H1 (cell line): ENCODE measurements at regions not wholly inside any gene's neighbourhood (a gene's known extent, or its start where the extent isn't known, plus 50 kb on each side); places are given as distances from the start of the nearest gene placed in this dataset.

Experiments used
- CTCF ChIA-PET: fragments of 300-600 bp; sonication (Branson Sonifier 250); formaldehyde crosslinking; loops from one replicate; lab custom pipeline; 2021; ENCODE audit not compliant: partially characterized antibody; lab: Charles Lee
- POLR2A ChIA-PET: fragments of 300-600 bp; sonication (Branson Sonifier 250); formaldehyde crosslinking; loops from one replicate; lab custom pipeline; 2021; ENCODE audit warnings: inconsistent platforms; ENCODE audit not compliant: partially characterized antibody; lab: Charles Lee
- DNase-seq, 2 experiments: peaks; one replicate each; pipeline versions ENCODE4 v3.0.0 to v3.0.0-alpha.2; 2010 to 2022; ENCODE audit warnings: low spot score in 2 of 2, low read depth in 1 of 2, mixed read lengths in 1 of 2
- FAIRE-seq: peaks from 2 replicates; lab custom pipeline; 2011; peaks lifted over from hg19 to GRCh38; lab: Jason Lieb, UNC
- H2AFZ ChIP-seq: 2 replicates; pipeline ENCODE4 v1.8.1; 2012; ENCODE audit warnings: low read length, inconsistent platforms
- H2AK5ac ChIP-seq: 2 replicates; pipeline ENCODE4 v1.6.1; 2013; ENCODE audit warnings: low read depth, low read length
- H2BK120ac ChIP-seq: replicated peaks from 2 replicates; pipeline ENCODE3; 2013; ENCODE audit warnings: low read depth, low read length, inconsistent platforms
- H2BK12ac ChIP-seq: 2 replicates; pipeline ENCODE4 v1.6.1; 2013; ENCODE audit warnings: low read depth, low read length
- H2BK15ac ChIP-seq: 2 replicates; pipeline ENCODE4 v1.6.1; 2013; ENCODE audit warnings: low read length
- H2BK20ac ChIP-seq: 2 replicates; pipeline ENCODE4 v1.6.1; 2013; ENCODE audit warnings: low read length
- H2BK5ac ChIP-seq: 2 replicates; pipeline ENCODE4 v1.6.1; 2013; ENCODE audit warnings: low read depth, low read length
- H3K14ac ChIP-seq: 2 replicates; pipeline ENCODE4 v1.6.1; 2013; ENCODE audit warnings: inconsistent platforms; ENCODE audit not compliant: insufficient read length
- H3K18ac ChIP-seq: 2 replicates; pipeline ENCODE4 v1.6.1; 2013; ENCODE audit warnings: low read length; ENCODE audit errors: extremely low read depth
- H3K23ac ChIP-seq: 2 replicates; pipeline ENCODE4 v1.6.1; 2013; ENCODE audit warnings: inconsistent platforms; ENCODE audit not compliant: insufficient read length
- H3K23me2 ChIP-seq: 2 replicates; pipeline ENCODE4 v1.6.1; 2013; ENCODE audit warnings: low read depth, low read length
- H3K27ac ChIP-seq: 2 replicates; pipeline ENCODE4 v1.6.1; 2011; ENCODE audit warnings: low read depth, low read length, inconsistent platforms
- H3K27me3 ChIP-seq, 4 experiments: replicated peaks in 1 of 4; 1 replicate in 1 of 4; 2 replicates in 3 of 4; pipeline versions ENCODE4 v1.6.1 to v1.8.1; 2011 to 2013; ENCODE audit warnings: low read length in 3 of 4, mild to moderate bottlenecking in 3 of 4, inconsistent platforms in 2 of 4, mixed read lengths in 2 of 4, moderate library complexity in 1 of 4; ENCODE audit not compliant: control insufficient read depth in 3 of 4, insufficient read depth in 3 of 4; ENCODE audit errors: extremely low read depth in 1 of 4
- H3K36me3 ChIP-seq, 4 experiments: 2 replicates each; pipeline versions ENCODE4 v1.6.1 to v1.8.1; 2011 to 2013; ENCODE audit warnings: mild to moderate bottlenecking in 4 of 4, low read length in 3 of 4, moderate library complexity in 2 of 4, control low read depth in 1 of 4, inconsistent platforms in 1 of 4; ENCODE audit not compliant: insufficient read depth in 4 of 4, control insufficient read depth in 2 of 4
- H3K4ac ChIP-seq: replicated peaks from 2 replicates; pipeline ENCODE3; 2013; ENCODE audit warnings: low read length, low read depth, mixed read lengths, inconsistent platforms; ENCODE audit not compliant: insufficient read length
- H3K4me1 ChIP-seq, 4 experiments: replicated peaks in 1 of 4; 1 replicate in 1 of 4; 2 replicates in 3 of 4; pipeline versions ENCODE4 v1.6.1 to v1.8.1; 2011 to 2013; ENCODE audit warnings: low read length in 3 of 4, inconsistent platforms in 2 of 4, mixed read lengths in 1 of 4; ENCODE audit not compliant: insufficient read depth in 4 of 4, control insufficient read depth in 3 of 4
- H3K4me2 ChIP-seq, 2 experiments: 2 replicates each; pipeline versions ENCODE4 v1.6.1 to v1.8.1; 2011 to 2013; ENCODE audit warnings: low read depth in 2 of 2, low read length in 2 of 2, control low read depth in 1 of 2, inconsistent platforms in 1 of 2, mild to moderate bottlenecking in 1 of 2; ENCODE audit not compliant: insufficient read depth in 1 of 2
- H3K4me3 ChIP-seq, 4 experiments: fragments of 200-600, 300-600 bp in 1 of 4; sonication (generic), shearing (Covaris generic), sonication (Bioruptor Twin) in 1 of 4; 2 replicates each; pipeline versions ENCODE4 v1.5.1 to v1.8.1; 2011 to 2016; ENCODE audit warnings: low read length in 4 of 4, low read depth in 3 of 4, control low read depth in 2 of 4, inconsistent platforms in 2 of 4, mild to moderate bottlenecking in 2 of 4, mixed read lengths in 1 of 4, moderate library complexity in 1 of 4; ENCODE audit not compliant: insufficient read depth in 2 of 4; ENCODE audit errors: extremely low read depth in 1 of 4
- H3K56ac ChIP-seq: replicated peaks from 2 replicates; pipeline ENCODE3; 2013; ENCODE audit warnings: low read depth, mild to moderate bottlenecking, mixed read lengths, low read length, inconsistent platforms; ENCODE audit not compliant: insufficient read length
- H3K79me1 ChIP-seq: 2 replicates; pipeline ENCODE4 v1.6.1; 2013; ENCODE audit warnings: low read depth, low read length, control low read depth
- H3K79me2 ChIP-seq, 2 experiments: 2 replicates each; pipeline versions ENCODE4 v1.6.1 to v1.8.1; 2012 to 2013; ENCODE audit warnings: low read length in 2 of 2, mild to moderate bottlenecking in 2 of 2, inconsistent platforms in 1 of 2; ENCODE audit not compliant: insufficient read depth in 2 of 2, control insufficient read depth in 1 of 2
- H3K9ac ChIP-seq, 4 experiments: replicated peaks in 1 of 4; 1 replicate in 1 of 4; 2 replicates in 3 of 4; pipeline versions ENCODE4 v1.6.1 to v1.8.1; 2011 to 2013; ENCODE audit warnings: low read depth in 3 of 4, low read length in 3 of 4, control low read depth in 2 of 4, mild to moderate bottlenecking in 2 of 4, moderate library complexity in 2 of 4, inconsistent platforms in 1 of 4; ENCODE audit errors: extremely low read depth in 1 of 4
- H3K9me3 ChIP-seq, 2 experiments: 2 replicates each; pipeline versions ENCODE4 v1.6.1 to v1.8.1; 2012 to 2013; ENCODE audit warnings: mild to moderate bottlenecking in 2 of 2, moderate library complexity in 2 of 2, control low read depth in 1 of 2, inconsistent platforms in 1 of 2, low read depth in 1 of 2, low read length in 1 of 2, mixed read lengths in 1 of 2; ENCODE audit not compliant: insufficient read depth in 2 of 2
- H4K20me1 ChIP-seq, 2 experiments: replicated peaks in 1 of 2; 2 replicates each; pipeline versions ENCODE3 to v1.8.1; 2011 to 2013; ENCODE audit warnings: inconsistent platforms in 2 of 2, low read length in 2 of 2, mild to moderate bottlenecking in 1 of 2; ENCODE audit not compliant: insufficient read depth in 2 of 2, control insufficient read depth in 1 of 2
- H4K5ac ChIP-seq: 2 replicates; pipeline ENCODE4 v1.6.1; 2013; ENCODE audit warnings: low read length, low read depth, mixed read lengths, inconsistent platforms; ENCODE audit not compliant: insufficient read length
- H4K8ac ChIP-seq: 2 replicates; pipeline ENCODE4 v1.8.0; 2013; ENCODE audit warnings: mild to moderate bottlenecking, moderate library complexity, low read length, inconsistent platforms; ENCODE audit not compliant: insufficient read depth; ENCODE audit errors: extremely low read depth
- H4K91ac ChIP-seq: replicated peaks from 2 replicates; pipeline ENCODE3; 2013; ENCODE audit warnings: low read length, mixed read lengths, inconsistent platforms; ENCODE audit not compliant: insufficient read length
- CEBPB ChIP-seq: IDR thresholded peaks from 2 replicates; pipeline ENCODE4 v1.6.1; 2012; ENCODE audit warnings: low read depth, low read length
- CREB1 ChIP-seq: IDR thresholded peaks from 2 replicates; pipeline ENCODE4 v1.6.1; 2012; ENCODE audit warnings: inconsistent platforms
- CTBP2 ChIP-seq: IDR thresholded peaks from 2 replicates; pipeline ENCODE4 v1.7.0; 2011; ENCODE audit warnings: borderline replicate concordance, mild to moderate bottlenecking, moderate library complexity, mixed read lengths, low read length; ENCODE audit not compliant: insufficient read depth, insufficient read length
- FOSL1 ChIP-seq: IDR thresholded peaks from 2 replicates; pipeline ENCODE4 v1.6.1; 2011; ENCODE audit warnings: mild to moderate bottlenecking, low read depth, low read length, moderate library complexity; ENCODE audit not compliant: insufficient read depth
- HDAC6 ChIP-seq: IDR thresholded peaks from one replicate; pipeline ENCODE4 v1.7.1; 2012; ENCODE audit warnings: low read depth, mild to moderate bottlenecking, inconsistent platforms, low read length, moderate library complexity
- KDM1A ChIP-seq: fragments of 200-600, 300-600 bp; sonication (generic); IDR thresholded peaks from 2 replicates; pipeline ENCODE4 v1.7.1; 2016; ENCODE audit warnings: mild to moderate bottlenecking, low read length, borderline replicate concordance
- NANOG ChIP-seq: IDR thresholded peaks from 2 replicates; pipeline ENCODE4 v1.6.1; 2011; ENCODE audit warnings: low read length, low read depth, mild to moderate bottlenecking, inconsistent platforms; ENCODE audit not compliant: insufficient read depth, poor library complexity, severe bottlenecking
- NRF1 ChIP-seq: IDR thresholded peaks from 2 replicates; pipeline ENCODE4 v1.6.1; 2011; ENCODE audit warnings: mild to moderate bottlenecking, low read depth, low read length, improper control_type of control experiment
- PHF8 ChIP-seq: fragments of 200-600 bp; sonication (generic); conservative IDR thresholded peaks from 2 replicates; pipeline ENCODE4 v1.7.1; 2012; ENCODE audit warnings: low read depth, mild to moderate bottlenecking, inconsistent platforms, low read length, moderate library complexity
- POLR2A ChIP-seq, 2 experiments: IDR thresholded peaks; 1 replicate in 1 of 2; 2 replicates in 1 of 2; pipeline ENCODE4 v1.6.1; 2011; ENCODE audit warnings: low read depth in 2 of 2, low read length in 2 of 2, mild to moderate bottlenecking in 2 of 2; ENCODE audit errors: control extremely low read depth in 1 of 2
- SAP30 ChIP-seq: fragments of 300-600 bp; sonication (generic); IDR thresholded peaks from 2 replicates; pipeline ENCODE4 v1.7.1; 2012; ENCODE audit warnings: low read length, moderate library complexity, mild to moderate bottlenecking, inconsistent platforms; ENCODE audit not compliant: insufficient read depth, insufficient replicate concordance
- SP4 ChIP-seq: IDR thresholded peaks from 2 replicates; pipeline ENCODE4 v1.6.1; 2012; ENCODE audit warnings: low read length, inconsistent platforms
- TEAD4 ChIP-seq: IDR thresholded peaks from 2 replicates; pipeline ENCODE4 v1.6.1; 2012; ENCODE audit warnings: low read depth, low read length, inconsistent platforms, mixed read lengths
- YY1 ChIP-seq: IDR thresholded peaks from 2 replicates; pipeline ENCODE4 v1.6.1; 2011; ENCODE audit warnings: low read depth, mild to moderate bottlenecking, low read length
- WGBS, 2 experiments: shearing (Covaris generic) in 1 of 2; methylation state at CpG; one replicate each; pipeline versions ENCODE4 v1.1.6 to v1.1.7; 2013 to 2015; ENCODE audit warnings: low lambda C conversion rate in 2 of 2, mixed read lengths in 2 of 2, inconsistent platforms in 1 of 2, low coverage in 1 of 2, missing lambda C conversion rate in 1 of 2; ENCODE audit not compliant: insufficient replicate concordance in 2 of 2, insufficient coverage in 1 of 2, insufficient read length in 1 of 2; ENCODE audit errors: extremely low coverage in 1 of 2, missing lambda C conversion rate in 1 of 2; 5-methylcytosine and 5-hydroxymethylcytosine counted together

- Histone ChIP-seq H4K8ac (no peak overlapping the region), H3K14ac (no peak overlapping the region), H2AK5ac (no peak overlapping the region), H3K79me2 (no peaks in the 10 kb centered on the region), H3K36me3 (no peaks in the 10 kb centered on the region), H3K4ac (no peak overlapping the region), H3K79me1 (no peaks in the 10 kb centered on the region), H2BK12ac (peak overlapping the region; percentile 60; the same call in 1 of the 2 replicates), H2BK5ac (no peak overlapping the region), H3K9ac (no peak overlapping the region), H3K18ac (peak overlapping the region; percentile 48), H3K4me2 (no peak overlapping the region), H3K9me3 (peaks cover 6 to 8% of the 10 kb centered on the region in 2 experiments; a peak in 3 of 4 replicates), H3K4me1 (peaks cover 0 to 10% (median 4%) of the 10 kb centered on the region in 4 experiments; a peak in 5 of 7 replicates), H4K91ac (no peak overlapping the region), H3K27ac (no peak overlapping the region), H3K56ac (no peak overlapping the region), H3K4me3 (no peak overlapping the region), H2BK15ac (no peak overlapping the region), H4K5ac (no peak overlapping the region), H4K20me1 (no peaks in the 10 kb centered on the region), H2BK120ac (no peak overlapping the region), H3K27me3 (no peaks in the 10 kb centered on the region), H2BK20ac (no peak overlapping the region), H2AFZ (no peak overlapping the region), H3K23me2 (no peaks in the 10 kb centered on the region), H3K23ac (no peak overlapping the region)
- POLR2A ChIA-PET, result interaction anchor here (1.4 to 2.6 kb wide), 2 partner anchors 10 to 23 kb away, joined by 4 to 10 read pairs; no protein-coding TSS in a partner anchor
- DNase-seq, result peak in 1 of 2 experiments; percentile 41
- 91% methylated on average over 9 of the region's 9 CpGs; no CpG with 5 or more reads in 1 of the 2 experiments for WGBS, 2 experiments
- CTCF ChIA-PET, result interaction anchor here (0.8 to 2.2 kb wide), 9 partner anchors 8 to 45 kb away, joined by 3 to 9 read pairs (median 4); no protein-coding TSS in a partner anchor
- no peak for FAIRE-seq
- TF ChIP-seq NRF1 (no peak), FOSL1 (no peak), YY1 (no peak), TEAD4 (no peak), CEBPB (no peak), SAP30 (no peak), PHF8 (no peak), CREB1 (no peak), SP4 (no peak), NANOG (no peak), CTBP2 (no peak), POLR2A (IDR thresholded peaks at IDR 0.05; ENCODE audit: control extremely low read depth in 1 of 2, low read depth in 2 of 2, low read length in 2 of 2) (no peak), HDAC6 (no peak), KDM1A (no peak)
These were observed 103.6 kb downstream of the TRIM29 start for GRCh38 chr11:120034176-120034875.
